GM21526 (cell line): ENCODE measurements at regions not wholly inside any gene's neighbourhood (a gene's known extent, or its start where the extent isn't known, plus 50 kb on each side); places are given as distances from the start of the nearest gene placed in this dataset.

Experiments
- ATAC-seq: cut with Tn5 transposase; IDR thresholded peaks from one replicate; pipeline ENCODE4 v1.9.1; 2021; ENCODE audit warnings: moderate library complexity; ENCODE audit not compliant: unreplicated experiment, low FRiP score

GRCh38 chrX:118878977-118879376 is 55.4 kb downstream of the ZCCHC12 start:
- ATAC-seq: no peak

DNA sequence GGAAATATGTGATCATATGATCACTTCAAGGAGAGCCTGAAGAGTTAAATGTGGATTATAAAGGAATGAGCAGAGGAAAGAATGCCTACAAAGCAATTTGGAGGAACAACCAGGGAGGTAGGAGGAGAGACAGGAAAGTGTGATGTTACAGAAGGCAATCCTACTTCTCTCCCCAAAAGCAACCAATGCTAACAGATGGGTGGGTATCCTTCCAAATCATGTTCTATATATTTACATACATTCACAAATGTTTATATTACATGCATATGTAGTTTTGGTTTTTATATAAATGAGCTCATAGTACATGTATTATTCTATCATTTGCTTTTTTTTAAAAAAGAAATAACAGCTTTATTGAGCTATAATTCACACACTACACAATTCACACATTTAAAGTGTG is 56.0 kb downstream of the ZCCHC12 start:
- ATAC-seq: no peak

GRCh38 chrX:118883994-118884393 is 60.4 kb downstream of the ZCCHC12 start:
- no peak for ATAC-seq

- no peak for ATAC-seq
Observed at GRCh38 chrX:118884552-118885138, 61.0 kb downstream of the ZCCHC12 start.

DNA sequence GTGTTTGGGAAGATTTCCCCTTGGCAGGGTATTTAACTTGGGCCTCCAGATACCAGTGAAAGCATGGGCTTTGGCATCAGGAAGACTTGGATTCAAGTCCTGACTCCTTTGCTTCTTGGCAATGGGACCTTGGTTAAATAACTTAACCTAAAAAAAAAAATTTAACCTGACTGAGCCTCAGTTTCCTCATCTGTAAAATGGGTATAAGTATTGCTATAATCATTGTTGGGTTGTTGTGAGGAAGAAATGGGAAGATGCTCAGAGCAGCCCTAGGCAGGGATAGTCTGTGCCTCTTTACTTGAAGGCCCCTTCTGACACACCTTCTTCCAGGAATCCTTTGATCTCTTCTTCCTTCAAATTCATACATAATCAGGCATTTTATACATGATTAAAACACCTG is 70.3 kb downstream of the ZCCHC12 start:
- ATAC-seq: no peak

- ATAC-seq: no peak
Observed at GRCh38 chrX:118901991-118902390, 72.4 kb upstream of the LONRF3 start.

GRCh38 chrX:118904218-118904617 is 70.2 kb upstream of the LONRF3 start:
- peak; percentile 79 for ATAC-seq

DNA sequence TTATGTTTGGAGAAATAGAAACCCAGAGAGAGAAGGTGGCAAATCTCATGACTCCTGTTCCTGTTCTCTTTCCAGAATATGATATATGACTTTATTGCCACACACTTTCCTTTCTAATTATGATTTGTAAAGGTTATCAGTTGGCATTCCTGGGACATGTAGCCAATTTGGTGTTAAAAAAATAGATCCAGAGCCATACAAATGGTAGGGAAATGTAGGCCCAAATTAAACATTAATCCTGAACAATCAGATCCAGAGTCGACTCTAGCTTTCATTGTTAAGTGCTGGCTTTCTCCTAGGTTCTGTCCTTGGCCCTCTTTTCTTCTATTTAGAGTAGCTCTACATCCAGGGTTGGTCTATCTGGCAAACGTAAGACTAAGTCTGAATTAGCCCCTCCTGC is 69.8 kb upstream of the LONRF3 start:
- no peak for ATAC-seq
